ENCODE measurements at regions not wholly inside any gene's neighbourhood (a gene's known extent, or its start where the extent isn't known, plus 50 kb on each side); places are given as distances from the start of the nearest gene placed in this dataset.

GRCh38 chr2:173681881-173682650, 283.1 kb downstream of the SP3 start:
- Histone ChIP-seq H3K27me3 (replicated peaks in 1 of 7) (no peaks in the 10 kb centered on the region), H3K36me3 (no peaks in the 10 kb centered on the region), H3K9me3 (peaks cover 0 to 14% (median 9%) of the 10 kb centered on the region in 8 donors), H3K4me1 (no peaks in the 10 kb centered on the region), H3K4me3 (no peak overlapping the region), H3K27ac (no peak overlapping the region)
- 84 to 99% (median 91%) methylated on average over 4 of the region's 4 CpGs for WGBS, 5 donors
- TF ChIP-seq CTCF (IDR thresholded peaks at IDR 0.05 in 8 of 11, conservative IDR thresholded peaks at IDR 0.05 in 3 of 11) (no peak), POLR2A (IDR thresholded peaks at IDR 0.05) (no peak)
- no peak for DNase-seq
- intact Hi-C loops (cut with DNase I; ENCODE audit: low total_unique reads), result no loop called here

GRCh38 chr2:173684896-173685459, 280.2 kb downstream of the SP3 start:
- TF ChIP-seq POLR2AphosphoS5 (IDR thresholded peaks at IDR 0.05) (no peak), POLR2A (IDR thresholded peaks at IDR 0.05) (no peak), CTCF (IDR thresholded peaks at IDR 0.05 in 8 of 11, conservative IDR thresholded peaks at IDR 0.05 in 3 of 11) (no peak)
- 82 to 92% (median 89%) methylated on average over 6 of the region's 6 CpGs for whole genome bisulfite sequencing, 5 donors
- intact Hi-C loops (cut with DNase I; ENCODE audit: low total_unique reads), result no loop called here
- no peak overlapping the region for H3K4me3 ChIP-seq
- H3K4me1 ChIP-seq, result no peaks in the 10 kb centered on the region
- H3K36me3 ChIP-seq, result no peaks in the 10 kb centered on the region
- no peak overlapping the region for H3K27ac ChIP-seq
- peaks cover 0 to 14% (median 9%) of the 10 kb centered on the region in 8 donors for H3K9me3 ChIP-seq
- no peaks in the 10 kb centered on the region for H3K27me3 ChIP-seq (replicated peaks in 1 of 7)
- no peak for DNase-seq

GRCh38 chr2:173690349-173690748, 274.8 kb downstream of the SP3 start:
- H3K4me3 ChIP-seq, result no peak overlapping the region
- DNase-seq, result no peak
- no peaks in the 10 kb centered on the region for H3K27me3 ChIP-seq (replicated peaks in 1 of 7)
- no peak for TF ChIP-seq CTCF (IDR thresholded peaks at IDR 0.05 in 8 of 11, conservative IDR thresholded peaks at IDR 0.05 in 3 of 11)
- no peak for TF ChIP-seq POLR2A (IDR thresholded peaks at IDR 0.05)
- no peak for TF ChIP-seq POLR2AphosphoS5 (IDR thresholded peaks at IDR 0.05)
- H3K36me3 ChIP-seq, result no peaks in the 10 kb centered on the region
- peaks cover 0 to 10% (median 0%) of the 10 kb centered on the region in 8 donors for H3K9me3 ChIP-seq
- intact Hi-C loops (cut with DNase I; ENCODE audit: low total_unique reads), result no loop called here
- H3K4me1 ChIP-seq, result no peaks in the 10 kb centered on the region
- no peak overlapping the region for H3K27ac ChIP-seq

GRCh38 chr2:173692068-173692467, 273.1 kb downstream of the SP3 start:
- Histone ChIP-seq H3K27me3 (replicated peaks in 1 of 7) (no peaks in the 10 kb centered on the region), H3K4me3 (no peak overlapping the region), H3K36me3 (no peaks in the 10 kb centered on the region), H3K4me1 (no peaks in the 10 kb centered on the region), H3K9me3 (peaks cover 0 to 10% (median 0%) of the 10 kb centered on the region in 8 donors), H3K27ac (no peak overlapping the region)
- no peak for DNase-seq
- 82 to 92% (median 91%) methylated on average over 5 of the region's 5 CpGs for WGBS, 5 donors
- TF ChIP-seq POLR2AphosphoS5 (IDR thresholded peaks at IDR 0.05) (no peak), POLR2A (IDR thresholded peaks at IDR 0.05) (no peak), CTCF (IDR thresholded peaks at IDR 0.05 in 8 of 11, conservative IDR thresholded peaks at IDR 0.05 in 3 of 11) (no peak)
- intact Hi-C loops (cut with DNase I; ENCODE audit: low total_unique reads), result no loop called here
